HG02840 (cell line): ENCODE measurements at regions not wholly inside any gene's neighbourhood (a gene's known extent, or its start where the extent isn't known, plus 50 kb on each side); places are given as distances from the start of the nearest gene placed in this dataset.

ENCODE experiments used
- ATAC-seq: cut with Tn5 transposase; IDR thresholded peaks from one replicate; pipeline ENCODE4 v1.9.1; 2021; ENCODE audit warnings: mild to moderate bottlenecking, moderate library complexity, moderate number of reproducible peaks; ENCODE audit not compliant: unreplicated experiment, low FRiP score

DNA sequence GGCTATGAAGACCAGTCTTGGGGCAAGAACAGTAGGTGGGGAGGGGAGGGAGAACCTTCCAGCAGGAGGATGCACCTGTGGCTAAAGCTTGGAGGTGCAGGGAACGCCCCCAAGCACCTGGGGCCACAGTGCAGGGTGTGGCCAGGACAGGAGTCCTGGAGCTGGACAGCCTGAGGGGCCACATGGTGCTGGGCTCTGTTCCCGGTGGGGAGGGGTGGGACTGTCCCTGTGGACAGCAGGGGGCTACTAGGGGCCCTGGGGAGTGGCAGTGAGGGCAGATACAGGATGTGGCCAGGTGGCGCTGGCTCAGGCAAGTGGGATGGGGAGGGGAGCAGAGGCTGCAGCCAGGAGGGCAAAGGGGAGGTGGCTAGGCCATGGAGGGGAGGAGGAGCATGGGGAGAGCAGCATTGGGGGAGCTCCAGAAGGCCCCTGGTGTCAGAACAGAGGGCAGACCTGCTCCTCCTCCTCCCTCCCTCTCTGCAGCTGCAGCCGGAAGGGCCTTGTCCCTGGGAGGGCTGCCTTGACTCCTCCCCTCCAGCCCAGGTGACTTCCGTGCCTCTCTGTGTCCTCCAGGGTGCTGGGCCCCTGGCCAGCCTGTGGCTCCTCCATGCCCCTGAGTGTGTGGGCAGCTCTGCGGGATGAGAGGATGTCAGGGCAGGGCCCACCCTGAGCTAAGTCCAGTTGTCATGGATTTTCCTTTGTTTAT is 68.4 kb upstream of the DLK1 start:
- no peak for ATAC-seq

DNA sequence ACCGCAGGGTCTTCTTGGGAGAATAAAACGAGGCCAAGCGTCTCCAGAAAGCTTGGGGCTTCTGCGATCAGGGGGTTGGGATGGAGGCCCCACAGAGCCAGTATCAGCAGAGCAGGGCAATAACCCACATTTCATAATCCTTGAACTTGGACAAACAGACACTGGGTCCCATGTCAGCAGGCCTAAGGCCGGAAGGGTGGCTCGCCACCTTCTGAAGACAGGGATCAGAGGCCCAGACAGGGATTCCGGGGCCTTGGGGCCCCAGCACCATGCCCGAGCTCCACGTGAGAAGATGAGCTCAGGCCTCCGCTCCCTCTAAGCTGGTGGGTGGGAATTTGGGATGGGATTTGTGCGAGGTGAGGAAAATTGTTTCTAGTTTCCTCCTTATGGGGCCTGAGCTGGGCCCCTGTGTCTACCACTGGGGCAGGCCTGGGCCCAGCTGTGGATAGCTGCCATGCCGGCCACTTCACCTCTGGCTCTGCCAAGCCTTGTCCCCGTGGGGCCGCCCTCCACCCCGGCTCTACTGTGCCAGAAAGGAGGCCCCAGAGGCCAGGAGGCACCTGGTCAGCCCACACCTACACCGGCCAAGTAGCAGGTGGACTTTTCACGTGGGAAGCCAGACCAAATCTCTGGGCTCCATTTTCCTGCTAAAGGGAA is 67.2 kb upstream of the DLK1 start:
- no peak for ATAC-seq

DNA sequence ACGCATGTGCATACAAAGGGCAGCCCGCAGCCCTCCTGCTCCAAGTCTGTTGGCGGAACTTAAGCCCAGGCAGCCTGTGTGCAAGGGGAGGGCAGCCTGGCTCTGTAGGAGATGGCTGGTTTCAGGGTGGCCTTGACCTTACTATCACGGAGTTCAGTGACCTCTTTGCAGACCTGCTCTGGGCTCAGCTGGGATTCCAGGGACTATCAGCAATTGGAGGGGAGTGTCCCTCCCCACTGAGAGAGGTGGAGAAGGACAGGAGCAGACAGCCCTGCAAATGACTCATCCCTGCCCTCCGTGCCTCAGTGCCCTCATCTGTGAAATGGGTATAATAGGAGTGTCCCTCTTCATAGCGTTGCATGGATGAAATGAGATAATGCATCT is 66.2 kb upstream of the DLK1 start:
- ATAC-seq: no peak

DNA sequence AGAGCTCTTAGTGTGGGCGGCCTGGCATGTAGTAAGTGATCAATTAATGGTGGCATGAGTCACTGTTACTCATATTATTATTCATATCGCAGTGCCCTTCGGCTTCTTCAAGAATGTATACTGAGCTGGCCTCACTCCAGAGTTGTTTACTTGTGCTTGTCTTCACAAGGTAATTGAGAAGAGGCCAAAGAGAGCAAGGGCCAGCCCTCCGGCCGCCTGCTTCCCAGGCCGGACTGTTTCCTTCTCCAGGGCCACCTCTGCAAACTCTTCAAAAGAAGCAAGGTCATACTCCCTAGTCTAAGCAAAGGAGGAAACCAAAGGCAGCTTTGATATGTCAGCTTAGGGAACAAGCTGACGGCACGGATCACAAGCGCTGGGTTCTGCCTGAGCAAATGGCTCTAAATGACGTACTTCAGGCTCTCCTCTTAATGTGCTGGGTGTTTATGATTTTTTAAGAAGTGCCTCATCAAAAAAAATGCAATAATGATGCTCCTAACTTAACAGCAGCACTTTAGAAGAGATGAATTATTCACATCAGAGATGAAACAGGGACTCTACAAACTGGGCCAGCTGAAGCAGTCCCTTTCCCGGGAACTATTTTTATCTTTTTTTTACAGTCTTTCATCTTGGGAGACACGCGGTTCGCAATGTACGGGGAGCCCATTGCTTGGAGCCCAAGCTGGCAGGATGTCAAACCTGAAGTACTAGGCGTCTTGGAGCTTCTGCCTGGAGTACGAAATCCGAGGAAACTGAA is 65.6 kb upstream of the DLK1 start:
- ATAC-seq: no peak

DNA sequence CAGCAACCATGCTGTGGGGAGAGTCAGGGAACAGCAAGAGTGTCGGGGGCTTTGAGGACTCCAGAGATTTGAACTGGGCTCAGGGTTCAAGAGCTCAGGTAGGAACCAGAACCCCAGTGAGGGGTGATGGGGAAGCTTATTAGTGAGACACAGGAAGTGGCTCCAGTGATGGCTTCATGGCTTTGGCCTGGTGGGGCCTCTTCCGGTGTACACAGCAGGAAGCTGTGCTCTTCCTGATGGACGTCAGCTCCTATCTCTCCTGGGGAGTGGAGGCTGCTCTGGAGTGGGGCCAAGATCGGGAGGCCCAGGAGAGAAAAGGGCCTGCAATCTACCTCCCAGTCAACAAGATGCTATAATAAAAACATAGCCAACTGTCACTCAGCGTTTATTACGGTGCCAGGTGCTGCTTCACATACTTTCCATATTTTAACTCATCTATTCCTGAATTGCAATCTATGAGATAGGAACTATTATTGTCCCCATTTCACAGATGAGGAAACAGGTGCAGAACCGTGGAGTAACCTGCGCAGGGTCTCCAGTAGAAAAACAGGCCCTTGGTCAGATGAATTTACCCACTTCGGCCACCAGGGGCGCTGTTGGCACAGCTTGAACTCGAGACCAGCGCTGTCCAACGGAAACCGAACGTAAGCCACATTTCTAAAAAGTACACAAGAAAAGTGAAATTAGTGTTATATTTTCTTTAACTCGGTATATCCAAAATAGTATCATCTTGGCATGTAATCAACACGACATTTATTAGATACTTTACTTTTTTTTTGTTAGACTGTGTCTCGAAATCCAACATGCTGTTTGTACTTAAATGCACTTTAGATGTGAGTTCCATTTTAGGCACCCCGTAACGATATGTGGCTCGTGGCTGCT is 63.6 kb upstream of the DLK1 start:
- no peak for ATAC-seq

DNA sequence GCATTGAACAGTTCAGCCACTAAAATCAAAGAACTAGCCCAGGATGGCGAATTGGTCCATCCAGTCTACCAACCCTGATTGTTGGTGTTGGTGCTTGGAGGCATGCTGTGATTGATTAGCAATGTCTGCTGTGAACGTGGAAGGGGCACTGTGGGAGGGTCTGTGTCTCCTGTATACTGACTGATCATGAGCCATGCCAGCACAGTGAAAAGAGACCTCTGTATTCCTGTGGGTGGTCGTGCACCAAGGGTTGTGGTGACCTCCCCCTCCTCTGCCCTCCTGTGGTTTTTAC is 63.0 kb upstream of the DLK1 start:
- no peak for ATAC-seq

DNA sequence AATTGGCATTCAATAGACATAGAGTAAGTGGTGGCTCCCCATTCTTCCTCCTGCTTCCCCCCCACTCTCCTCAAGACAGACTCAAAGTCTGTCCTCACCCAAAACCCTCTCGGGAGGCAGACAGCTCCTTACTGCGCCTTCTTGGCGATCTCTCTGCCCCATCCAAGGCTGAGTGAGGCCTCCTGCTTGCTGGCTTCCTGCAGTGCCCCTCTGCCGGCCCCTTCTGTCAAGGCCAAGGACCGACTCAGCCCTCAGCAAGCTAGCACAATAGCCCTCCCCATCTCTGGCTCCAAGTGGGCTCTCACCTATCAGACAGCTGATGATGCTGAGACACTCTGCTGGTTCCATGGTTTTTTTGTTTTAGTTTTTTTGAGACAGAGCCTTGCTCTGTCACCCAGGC is 62.5 kb upstream of the DLK1 start:
- no peak for ATAC-seq

DNA sequence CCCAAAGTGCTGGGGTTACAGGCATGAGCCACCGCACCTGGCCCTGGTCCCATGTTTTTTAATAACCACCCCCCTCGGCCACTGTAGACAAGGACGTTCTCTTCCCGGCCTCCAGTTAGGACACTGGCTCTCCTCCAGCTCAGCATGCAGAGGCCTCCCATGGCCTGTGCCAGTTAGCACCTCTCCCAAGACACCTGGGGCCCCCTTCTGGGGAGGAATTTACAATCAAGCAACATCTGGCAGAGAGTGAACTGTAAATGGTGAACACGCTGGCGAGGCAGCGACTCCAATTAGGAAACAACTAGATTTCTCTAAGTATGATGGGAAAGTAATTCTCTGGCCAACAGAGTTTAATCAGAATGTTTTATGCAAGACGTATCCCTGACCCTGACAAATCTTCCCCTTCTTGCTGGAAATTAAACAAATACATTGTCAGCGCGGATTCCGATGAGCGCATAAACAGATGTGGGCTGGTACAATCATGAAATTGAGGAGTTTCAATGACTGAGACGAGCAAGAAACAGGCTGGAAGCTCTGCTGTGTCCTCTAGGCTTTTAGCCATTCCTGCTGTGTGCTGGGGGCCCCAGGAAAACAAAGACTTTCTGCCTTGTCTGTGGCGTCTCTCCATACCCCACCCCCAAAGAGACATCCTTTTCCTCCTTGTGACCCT is 61.7 kb upstream of the DLK1 start:
- no peak for ATAC-seq

DNA sequence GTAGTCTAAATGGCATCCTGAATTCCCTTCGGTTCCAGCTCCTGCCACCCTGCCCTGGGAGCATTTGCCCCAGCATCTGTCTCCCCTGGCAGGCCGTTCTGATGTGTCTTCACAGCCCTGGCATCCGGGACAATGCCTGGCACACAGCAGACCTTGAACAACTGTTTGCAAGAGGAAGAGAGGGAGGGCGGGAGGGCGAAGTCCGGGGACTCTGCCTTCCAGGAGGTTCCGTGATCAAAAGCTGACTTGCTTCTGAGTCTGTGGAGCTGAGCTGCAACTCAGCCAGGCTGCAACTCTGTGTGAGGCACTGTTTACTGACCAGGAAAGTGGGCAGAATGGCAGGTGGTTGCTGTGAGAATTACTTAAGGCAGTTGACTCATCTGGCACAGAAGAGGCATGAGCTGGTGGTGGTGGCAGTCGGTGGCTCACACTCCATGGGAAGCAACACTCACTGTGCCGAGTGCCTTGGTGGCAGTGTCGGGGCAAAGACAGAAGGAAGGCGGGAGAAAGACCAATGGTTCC is 61.1 kb upstream of the DLK1 start:
- ATAC-seq: no peak

DNA sequence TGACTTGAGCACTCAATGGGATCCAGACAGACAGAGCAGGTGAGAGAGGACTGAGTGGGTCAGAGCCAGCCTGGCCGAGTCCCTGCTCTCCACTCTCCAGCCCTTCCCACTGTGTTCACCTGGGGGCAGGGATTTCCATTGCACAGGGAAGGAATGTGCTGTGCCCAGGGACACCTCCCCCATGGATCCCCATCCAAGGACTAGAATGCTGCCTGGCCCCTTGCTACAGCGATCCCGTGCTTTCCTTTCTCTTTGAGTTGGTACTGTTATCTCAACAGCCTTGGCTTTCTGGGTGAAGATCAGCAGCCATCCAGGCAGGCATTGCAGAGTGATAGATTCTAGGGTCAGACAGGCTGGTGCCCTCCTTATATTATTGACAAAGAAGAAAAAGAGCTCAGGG is 60.3 kb upstream of the DLK1 start:
- ATAC-seq: no peak

DNA sequence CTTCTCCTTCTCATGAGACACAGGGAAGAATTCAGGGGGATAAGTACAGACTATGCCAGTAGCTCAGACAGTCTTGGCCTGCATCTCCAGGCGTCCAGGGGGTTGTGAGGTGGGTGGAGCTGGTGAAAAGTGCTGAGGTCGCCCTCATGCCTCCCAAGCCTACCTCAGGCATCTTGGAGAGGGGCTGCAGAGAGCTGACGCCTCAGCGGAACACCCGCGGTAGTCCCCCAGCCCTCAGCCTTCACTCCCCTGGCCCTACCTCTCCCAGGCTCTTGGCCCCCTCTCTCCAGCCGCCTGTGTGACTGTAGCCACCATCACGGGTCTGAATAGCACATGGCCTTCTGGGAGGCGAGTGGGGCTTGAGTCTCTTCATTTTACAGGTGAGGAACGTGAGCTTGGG is 59.8 kb upstream of the DLK1 start:
- no peak for ATAC-seq

DNA sequence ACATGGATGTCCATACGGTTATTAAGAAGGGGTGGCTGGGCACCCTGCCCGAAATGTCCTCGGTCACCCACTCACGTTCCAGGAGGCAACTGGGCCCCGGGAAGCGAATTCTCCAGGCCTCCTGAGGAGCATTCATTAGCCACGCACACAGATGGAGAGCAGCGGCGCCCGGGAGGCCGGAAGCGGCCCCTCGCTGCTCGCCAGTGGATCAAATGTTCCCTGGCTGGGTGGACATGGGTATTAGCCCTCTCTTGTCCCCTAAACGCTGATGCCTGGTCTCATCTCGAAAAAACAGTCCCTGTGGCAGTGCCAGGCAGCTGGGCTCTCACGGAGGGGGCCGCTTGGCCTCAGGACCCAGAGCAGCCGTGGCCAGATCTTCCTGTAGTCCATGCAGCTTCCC is 59.0 kb upstream of the DLK1 start:
- ATAC-seq: no peak

DNA sequence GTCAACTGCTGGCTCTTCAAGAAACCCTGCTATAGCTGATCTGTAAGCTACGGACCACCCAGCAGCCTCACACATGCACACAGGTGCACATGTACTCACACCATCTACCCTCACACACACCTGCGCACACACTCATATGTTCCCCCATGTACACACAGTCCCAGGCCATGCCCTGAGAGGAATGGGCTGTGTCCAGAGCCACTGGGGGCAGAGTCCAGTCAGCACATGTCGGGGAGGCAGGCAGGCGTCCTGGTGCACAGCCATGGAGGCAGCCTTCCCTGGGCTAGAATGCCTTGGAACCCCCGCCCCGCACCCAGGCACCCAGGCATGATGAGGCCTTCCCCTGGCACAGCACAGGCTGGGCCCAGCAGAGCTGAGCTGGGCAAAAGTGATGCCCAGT is 58.3 kb upstream of the DLK1 start:
- no peak for ATAC-seq

DNA sequence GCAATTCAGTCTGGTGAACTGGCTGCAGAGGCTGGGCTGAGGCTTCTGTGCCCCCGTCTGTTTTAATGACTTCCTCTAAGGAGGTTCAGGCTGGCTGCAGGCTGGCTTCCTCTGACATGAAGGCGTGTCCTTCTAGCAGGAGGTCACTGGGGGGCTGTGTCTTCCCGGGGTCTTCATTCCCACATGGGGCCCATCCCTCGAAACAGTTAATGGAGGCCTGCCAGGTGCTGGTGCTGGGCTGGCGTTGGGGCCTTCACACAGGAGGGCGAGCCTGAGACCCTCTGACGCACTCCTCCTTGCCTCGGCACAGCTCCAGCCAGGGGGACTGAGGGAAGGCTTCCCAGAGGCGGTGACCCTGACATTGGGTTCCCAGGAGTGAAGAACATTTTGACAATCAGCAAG is 57.7 kb upstream of the DLK1 start:
- ATAC-seq: no peak

DNA sequence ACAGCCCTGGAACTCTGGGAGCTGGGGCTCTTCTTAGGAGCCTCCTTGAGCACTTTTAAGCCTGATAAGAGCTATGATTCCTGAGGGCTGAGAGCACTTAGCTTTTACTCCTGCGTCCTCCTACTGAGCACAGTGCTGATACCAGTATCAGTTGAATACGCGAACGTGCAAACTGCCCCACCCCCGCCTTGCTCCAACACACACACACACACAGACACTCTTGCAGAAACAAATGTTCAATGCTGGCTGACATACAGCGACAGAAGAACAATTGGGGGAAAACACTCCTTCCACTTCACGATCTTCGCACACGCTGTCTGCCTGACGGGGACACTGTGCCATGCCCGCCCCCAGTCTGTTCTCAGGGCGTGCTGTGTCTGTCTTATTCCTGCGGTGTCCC is 57.2 kb upstream of the DLK1 start:
- no peak for ATAC-seq

DNA sequence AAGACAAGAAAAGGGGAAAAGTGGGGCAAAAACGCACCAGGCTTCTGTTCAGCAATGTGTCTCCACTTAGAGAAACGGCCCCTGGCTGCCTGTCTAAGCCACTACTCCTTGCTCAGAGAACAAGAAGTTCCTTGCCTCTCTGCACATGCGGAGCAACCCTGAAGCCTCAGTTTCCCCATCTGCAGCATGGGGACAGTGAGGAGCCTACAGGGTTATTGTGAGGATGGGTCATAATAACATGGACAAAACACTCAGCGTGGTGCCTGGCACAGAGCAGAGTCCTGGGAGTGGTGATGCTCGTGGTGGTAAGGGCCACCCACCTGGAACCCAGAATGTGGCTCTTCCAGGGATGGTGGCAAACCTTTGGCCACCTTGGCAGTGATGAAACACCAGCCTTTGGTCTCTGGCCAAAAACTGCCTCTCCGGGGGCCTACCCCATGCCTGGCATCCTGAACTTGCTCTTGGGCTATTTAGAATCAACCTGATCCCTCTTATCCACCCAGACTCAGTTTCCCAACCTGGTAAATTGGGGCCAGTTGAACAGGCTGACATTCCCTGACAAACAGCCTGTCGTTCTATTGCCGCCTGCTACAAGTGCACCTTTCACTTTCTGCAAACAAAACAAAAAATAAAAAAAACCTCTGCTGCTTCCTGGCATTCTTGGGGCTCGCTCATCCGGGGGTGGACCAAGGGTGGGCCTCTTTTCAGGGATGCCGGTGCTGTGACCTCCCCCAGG is 56.5 kb upstream of the DLK1 start:
- ATAC-seq: no peak

DNA sequence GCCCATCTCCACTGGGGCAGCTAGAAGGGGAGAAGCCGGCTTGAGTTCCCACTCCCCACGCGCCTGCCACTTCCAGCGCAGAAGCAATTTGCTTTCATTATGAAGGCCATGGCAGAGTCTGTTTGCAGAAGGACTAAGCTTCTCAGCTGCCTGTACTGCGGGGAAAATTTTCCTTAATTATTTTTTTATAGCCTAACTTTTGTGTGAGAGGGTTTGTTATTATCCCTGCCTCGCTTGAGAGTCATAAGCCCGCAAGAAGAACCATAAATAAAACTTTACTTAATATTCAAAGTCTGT is 56.0 kb upstream of the DLK1 start:
- no peak for ATAC-seq

DNA sequence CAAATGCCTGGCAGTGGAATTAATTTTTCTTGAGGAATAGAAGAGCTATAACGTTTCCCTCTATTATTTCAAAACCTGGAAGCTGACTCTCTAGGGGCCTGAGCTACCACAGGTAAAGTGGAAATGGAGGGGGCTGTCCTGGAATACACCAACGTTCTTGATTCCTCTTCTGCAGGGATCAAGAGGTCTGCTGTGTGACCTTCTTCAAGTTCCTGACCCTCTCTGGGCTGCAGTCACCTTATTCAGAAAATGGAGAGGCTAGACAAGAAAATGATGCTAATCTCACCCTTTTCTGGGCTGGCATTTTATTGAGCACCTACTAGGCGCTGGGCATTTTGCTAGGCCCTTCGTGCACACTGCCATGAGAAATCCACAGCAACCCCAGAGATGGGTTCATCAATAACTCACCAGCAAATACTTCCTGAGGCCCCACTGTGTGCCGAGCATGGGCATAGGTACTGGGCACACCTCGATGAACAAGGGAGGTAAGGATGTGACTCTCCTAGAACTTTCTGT is 55.2 kb upstream of the DLK1 start:
- no peak for ATAC-seq

DNA sequence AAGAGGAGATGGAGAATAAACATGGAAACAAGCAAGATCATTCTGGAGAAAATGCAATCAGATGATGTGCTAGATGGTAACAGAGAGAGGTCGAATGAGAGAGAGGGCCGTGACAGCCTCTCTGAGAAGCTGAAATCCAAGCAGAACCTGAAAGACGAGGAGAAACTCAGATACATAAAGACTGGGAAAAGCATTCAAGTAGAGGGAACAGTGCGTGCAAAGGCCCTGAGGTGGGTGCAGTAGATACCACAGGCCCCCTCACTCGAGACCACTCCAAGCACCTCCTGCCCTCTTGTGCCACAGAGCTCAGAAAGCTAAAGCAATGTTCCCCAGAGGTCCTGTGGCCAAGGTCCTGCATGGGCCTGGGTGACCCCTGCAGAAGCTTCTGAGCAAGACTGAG is 54.8 kb upstream of the DLK1 start:
- ATAC-seq: no peak
